Uterus (tissue), 2 donors: ENCODE measurements at regions not wholly inside any gene's neighbourhood (a gene's known extent, or its start where the extent isn't known, plus 50 kb on each side); places are given as distances from the start of the nearest gene placed in this dataset.

Experiments used
- POLR2A ChIP-seq, 2 donors: fragments of 450-650 bp; IDR thresholded peaks; one replicate each; pipeline ENCODE4 v1.6.1; 2016; ENCODE audit warnings: antibody characterized with exemption in 2 of 2, mild to moderate bottlenecking in 1 of 2, moderate library complexity in 1 of 2
- TF ChIP-seq, protein P1 (sequence below), 4 experiments: fragments of 200-600 bp in 2 of 4; fragments of 450-650 bp in 2 of 4; sonication (generic) in 2 of 4; IDR thresholded peaks; one replicate each; pipeline ENCODE4 v1.5.1; 2016 to 2019; ENCODE audit warnings: antibody characterized with exemption in 4 of 4, mild to moderate bottlenecking in 2 of 4, moderate library complexity in 1 of 4

DNA sequence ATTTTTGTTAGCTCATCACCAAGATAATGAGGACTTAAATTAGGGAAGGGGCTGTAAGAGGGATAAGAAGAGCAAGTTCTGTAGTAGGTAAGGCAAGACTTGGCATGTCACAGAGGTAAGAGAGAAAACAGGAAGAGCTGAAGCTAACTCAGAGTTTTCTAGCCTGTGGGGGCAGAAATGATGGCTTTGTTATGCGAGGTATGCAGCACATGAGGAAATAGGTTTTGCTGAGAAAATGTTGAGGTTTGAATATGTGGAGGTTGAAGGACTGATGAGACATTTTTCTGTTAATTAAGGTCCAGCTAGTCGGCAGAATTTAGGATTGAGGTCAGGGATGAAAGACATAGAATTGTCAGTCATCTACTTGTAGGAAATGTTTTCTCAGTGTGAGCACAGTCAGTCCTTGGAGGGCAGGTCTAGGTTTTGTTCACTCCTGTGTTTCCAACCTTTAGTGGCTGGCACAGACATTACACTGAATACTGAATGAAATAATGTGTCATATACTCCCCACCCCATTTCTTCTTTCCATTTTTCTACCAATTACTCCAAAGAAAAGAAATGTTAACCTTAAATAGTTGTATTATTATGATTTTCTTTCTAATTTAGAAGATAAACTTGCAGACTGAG lies 154.0 kb upstream of the AADAT start:
- TF ChIP-seq POLR2A (IDR thresholded peaks at IDR 0.05), result no peak
- TF ChIP-seq, protein P1, sequence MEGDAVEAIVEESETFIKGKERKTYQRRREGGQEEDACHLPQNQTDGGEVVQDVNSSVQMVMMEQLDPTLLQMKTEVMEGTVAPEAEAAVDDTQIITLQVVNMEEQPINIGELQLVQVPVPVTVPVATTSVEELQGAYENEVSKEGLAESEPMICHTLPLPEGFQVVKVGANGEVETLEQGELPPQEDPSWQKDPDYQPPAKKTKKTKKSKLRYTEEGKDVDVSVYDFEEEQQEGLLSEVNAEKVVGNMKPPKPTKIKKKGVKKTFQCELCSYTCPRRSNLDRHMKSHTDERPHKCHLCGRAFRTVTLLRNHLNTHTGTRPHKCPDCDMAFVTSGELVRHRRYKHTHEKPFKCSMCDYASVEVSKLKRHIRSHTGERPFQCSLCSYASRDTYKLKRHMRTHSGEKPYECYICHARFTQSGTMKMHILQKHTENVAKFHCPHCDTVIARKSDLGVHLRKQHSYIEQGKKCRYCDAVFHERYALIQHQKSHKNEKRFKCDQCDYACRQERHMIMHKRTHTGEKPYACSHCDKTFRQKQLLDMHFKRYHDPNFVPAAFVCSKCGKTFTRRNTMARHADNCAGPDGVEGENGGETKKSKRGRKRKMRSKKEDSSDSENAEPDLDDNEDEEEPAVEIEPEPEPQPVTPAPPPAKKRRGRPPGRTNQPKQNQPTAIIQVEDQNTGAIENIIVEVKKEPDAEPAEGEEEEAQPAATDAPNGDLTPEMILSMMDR (IDR thresholded peaks at IDR 0.05), result no peak
